AG09309 (cell line): ENCODE measurements at regions not wholly inside any gene's neighbourhood (a gene's known extent, or its start where the extent isn't known, plus 50 kb on each side); places are given as distances from the start of the nearest gene placed in this dataset.
"Not testable (repeated sequence)": the region's sequence is repeated elsewhere in the genome, so short reads cannot be mapped to it uniquely, and the experiment has no call there.

Experiments
- DNase-seq: peaks from one replicate; pipeline ENCODE4 v3.0.0-alpha.2; 2010; ENCODE audit warnings: low read depth
- H3K4me3 ChIP-seq: 2 replicates; pipeline ENCODE4 v1.5.1; 2011; ENCODE audit warnings: mild to moderate bottlenecking, low read depth, low read length, moderate library complexity; ENCODE audit not compliant: control insufficient read depth
- CTCF ChIP-seq: IDR thresholded peaks from 2 replicates; pipeline ENCODE4 v1.5.1; 2011; ENCODE audit warnings: mild to moderate bottlenecking, low read depth, low read length, inconsistent platforms; ENCODE audit not compliant: insufficient read depth, control insufficient read depth; ENCODE audit errors: missing control alignments

GRCh38 chr15:34528055-34528754 lies 55.2 kb downstream of the GOLGA8B start:
- not testable (repeated sequence) for DNase-seq, H3K4me3 ChIP-seq

GRCh38 chr15:34527641-34528040 lies 55.8 kb downstream of the GOLGA8B start:
- not testable (repeated sequence) for H3K4me3 ChIP-seq, DNase-seq

DNA sequence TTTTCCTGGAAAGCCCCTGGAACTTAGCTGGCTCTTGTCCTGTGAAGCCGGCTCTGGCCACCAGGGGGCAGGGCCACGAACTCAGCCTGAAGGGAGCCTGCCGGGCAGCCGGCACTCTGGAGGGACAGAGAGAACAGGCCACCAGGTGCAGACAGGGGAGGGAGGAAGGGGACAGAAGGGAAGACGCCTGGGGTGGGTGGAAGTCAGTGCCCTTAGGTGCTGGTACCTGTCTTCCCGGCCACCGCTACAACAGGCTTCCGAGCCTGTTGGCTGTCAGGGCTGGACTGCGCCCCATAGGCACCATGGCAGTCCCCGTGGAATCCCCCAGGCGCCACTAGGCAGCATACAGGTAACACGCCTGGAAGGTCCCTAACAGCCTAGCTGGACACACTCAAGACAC lies 59.6 kb downstream of the GOLGA8B start:
- TF ChIP-seq CTCF: peak; percentile 16
- H3K4me3 ChIP-seq, DNase-seq: not testable (repeated sequence)

GRCh38 chr15:34522601-34523000 lies 60.9 kb downstream of the GOLGA8B start:
- H3K4me3 ChIP-seq, DNase-seq: not testable (repeated sequence)

DNA sequence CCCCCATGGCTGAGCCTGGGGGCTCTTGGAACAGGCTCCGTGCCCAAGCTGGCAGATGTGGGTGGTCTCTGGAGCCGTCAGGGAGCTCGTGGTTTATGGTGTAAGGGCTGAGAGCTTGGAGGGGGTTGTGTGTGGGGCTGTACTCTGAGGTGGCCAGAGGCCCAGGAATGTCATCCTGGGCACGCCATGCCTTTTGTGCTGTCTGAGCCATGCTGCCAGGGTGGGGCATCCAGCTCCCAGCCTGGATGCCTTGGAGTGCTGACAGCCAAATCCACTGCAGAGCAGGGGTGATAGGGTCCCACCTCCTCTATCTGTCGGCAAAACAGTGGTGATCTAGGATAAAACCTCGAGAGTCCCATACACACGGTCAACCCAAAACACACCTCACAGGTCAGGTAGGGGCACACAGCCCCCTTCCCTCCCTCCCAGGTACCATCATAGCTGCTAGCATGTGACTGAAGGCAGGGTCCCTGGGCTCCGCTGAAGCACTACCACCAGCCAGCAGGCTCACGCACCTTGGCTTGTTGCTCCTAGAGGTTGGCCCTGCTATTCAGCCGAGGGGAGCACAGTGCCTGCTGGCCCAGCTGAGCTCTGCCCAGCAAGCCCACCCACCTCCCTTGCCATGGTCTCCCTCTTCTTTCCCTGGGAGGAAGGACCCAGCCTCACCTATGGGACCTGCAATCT lies 61.5 kb downstream of the GOLGA8B start:
- DNase-seq, H3K4me3 ChIP-seq: not testable (repeated sequence)

DNA sequence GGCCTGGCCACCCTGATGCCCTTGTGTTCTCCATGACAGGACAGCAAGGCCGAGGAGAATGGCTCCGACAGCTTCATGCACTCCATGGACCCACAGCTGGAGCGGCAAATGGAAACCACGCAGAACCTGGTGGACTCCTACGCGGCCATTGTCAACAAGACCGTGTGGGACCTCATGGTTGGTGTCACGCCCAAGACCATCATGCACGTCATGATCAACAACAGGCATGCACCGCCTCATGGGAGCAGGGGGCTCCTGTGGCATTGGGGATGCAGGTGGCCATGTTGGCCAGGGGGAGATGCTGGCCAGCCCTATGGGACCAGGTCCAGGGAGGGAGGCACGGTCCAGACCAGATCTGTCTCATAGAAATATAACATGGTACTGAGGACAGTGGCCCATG lies 62.9 kb downstream of the GOLGA8B start:
- no peak for DNase-seq
- H3K4me3 ChIP-seq: no peak overlapping the region
- TF ChIP-seq CTCF: no peak

GRCh38 chr15:34520010-34520409 lies 63.4 kb downstream of the GOLGA8B start:
- DNase-seq: not testable (repeated sequence)

DNA sequence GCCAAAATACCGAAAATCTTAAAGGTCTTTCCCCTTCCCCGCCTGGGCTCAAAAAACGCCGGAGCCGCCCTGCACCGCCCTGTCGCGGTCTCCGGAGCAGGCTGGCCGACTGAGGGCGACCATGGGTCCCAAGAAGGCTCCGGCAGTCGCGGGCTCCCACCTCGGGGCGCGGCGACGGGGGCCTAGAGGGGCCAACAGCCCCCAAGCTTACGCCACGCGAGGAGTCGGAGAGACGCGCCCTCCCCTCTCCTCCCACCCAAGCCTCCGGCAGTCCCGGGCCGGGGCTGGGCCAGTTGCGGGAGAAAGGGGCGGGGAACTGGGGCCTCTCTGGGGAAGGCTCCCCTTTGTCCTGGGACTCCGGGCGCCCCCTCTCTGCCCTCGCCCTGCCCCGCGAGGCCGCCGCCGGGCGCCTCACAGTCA lies 69.2 kb downstream of the GOLGA8B start:
- no peak for DNase-seq
- peak overlapping the region; percentile 62 for H3K4me3 ChIP-seq
- no peak for TF ChIP-seq CTCF

More at GRCh38 chr15:34520010-34520409, 63.4 kb downstream of the GOLGA8B start:
- not testable (repeated sequence) for H3K4me3 ChIP-seq

GRCh38 chr15:34512628-34513027 lies 70.8 kb downstream of the GOLGA8B start:
- no peak for DNase-seq
- no peak overlapping the region for H3K4me3 ChIP-seq
- no peak for TF ChIP-seq CTCF
